PC-3 (cell line): ENCODE measurements at regions not wholly inside any gene's neighbourhood (a gene's known extent, or its start where the extent isn't known, plus 50 kb on each side); places are given as distances from the start of the nearest gene placed in this dataset.

Experiments used
- EZH2 ChIP-seq: fragments of 300-600 bp; sonication (generic); IDR thresholded peaks from one replicate; pipeline ENCODE4 v1.6.1; 2017; ENCODE audit warnings: antibody characterized with exemption, mild to moderate bottlenecking, low read length; ENCODE audit not compliant: unreplicated experiment
- TF ChIP-seq, protein P1 (sequence below): fragments of 300-600 bp; sonication (generic); conservative IDR thresholded peaks from 2 replicates; pipeline ENCODE4 v1.5.1; 2017; ENCODE audit warnings: antibody characterized with exemption, low read depth, mild to moderate bottlenecking, low read length

DNA sequence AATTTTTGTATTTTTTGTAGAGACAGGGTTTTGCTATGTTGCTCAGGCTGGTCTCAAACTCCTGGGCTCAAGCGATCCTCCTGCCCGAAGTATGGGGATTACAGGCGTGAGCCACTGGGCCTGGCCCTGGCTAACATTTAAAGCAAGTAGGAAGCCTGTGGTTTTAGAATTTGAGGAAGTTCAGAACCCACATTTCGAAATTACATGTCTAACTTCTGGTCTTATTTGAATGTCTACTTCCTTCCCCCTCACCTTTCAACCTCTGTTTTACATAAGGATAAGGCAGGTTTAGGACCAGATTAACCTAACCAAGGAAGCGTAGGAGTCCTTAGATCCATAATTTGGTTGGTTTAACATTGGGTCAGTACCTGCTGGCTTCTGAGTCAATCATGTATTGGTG, 120.5 kb upstream of the PROK2 start:
- TF ChIP-seq, protein P1, sequence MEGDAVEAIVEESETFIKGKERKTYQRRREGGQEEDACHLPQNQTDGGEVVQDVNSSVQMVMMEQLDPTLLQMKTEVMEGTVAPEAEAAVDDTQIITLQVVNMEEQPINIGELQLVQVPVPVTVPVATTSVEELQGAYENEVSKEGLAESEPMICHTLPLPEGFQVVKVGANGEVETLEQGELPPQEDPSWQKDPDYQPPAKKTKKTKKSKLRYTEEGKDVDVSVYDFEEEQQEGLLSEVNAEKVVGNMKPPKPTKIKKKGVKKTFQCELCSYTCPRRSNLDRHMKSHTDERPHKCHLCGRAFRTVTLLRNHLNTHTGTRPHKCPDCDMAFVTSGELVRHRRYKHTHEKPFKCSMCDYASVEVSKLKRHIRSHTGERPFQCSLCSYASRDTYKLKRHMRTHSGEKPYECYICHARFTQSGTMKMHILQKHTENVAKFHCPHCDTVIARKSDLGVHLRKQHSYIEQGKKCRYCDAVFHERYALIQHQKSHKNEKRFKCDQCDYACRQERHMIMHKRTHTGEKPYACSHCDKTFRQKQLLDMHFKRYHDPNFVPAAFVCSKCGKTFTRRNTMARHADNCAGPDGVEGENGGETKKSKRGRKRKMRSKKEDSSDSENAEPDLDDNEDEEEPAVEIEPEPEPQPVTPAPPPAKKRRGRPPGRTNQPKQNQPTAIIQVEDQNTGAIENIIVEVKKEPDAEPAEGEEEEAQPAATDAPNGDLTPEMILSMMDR: no peak
- no peak for TF ChIP-seq EZH2
